Neural progenitor cell (in vitro differentiated cells): ENCODE measurements at regions not wholly inside any gene's neighbourhood (a gene's known extent, or its start where the extent isn't known, plus 50 kb on each side); places are given as distances from the start of the nearest gene placed in this dataset.

ENCODE experiments used
- EZH2 ChIP-seq: fragments of 200-600 bp; sonication (generic); IDR thresholded peaks from 2 replicates; pipeline ENCODE4 v1.6.1; 2017; ENCODE audit warnings: antibody characterized with exemption, mild to moderate bottlenecking, moderate library complexity
- EZH2phosphoT487 ChIP-seq: fragments of 200-600 bp; sonication (generic); IDR thresholded peaks from 2 replicates; pipeline ENCODE4 v1.6.1; 2017; ENCODE audit warnings: antibody characterized with exemption

DNA sequence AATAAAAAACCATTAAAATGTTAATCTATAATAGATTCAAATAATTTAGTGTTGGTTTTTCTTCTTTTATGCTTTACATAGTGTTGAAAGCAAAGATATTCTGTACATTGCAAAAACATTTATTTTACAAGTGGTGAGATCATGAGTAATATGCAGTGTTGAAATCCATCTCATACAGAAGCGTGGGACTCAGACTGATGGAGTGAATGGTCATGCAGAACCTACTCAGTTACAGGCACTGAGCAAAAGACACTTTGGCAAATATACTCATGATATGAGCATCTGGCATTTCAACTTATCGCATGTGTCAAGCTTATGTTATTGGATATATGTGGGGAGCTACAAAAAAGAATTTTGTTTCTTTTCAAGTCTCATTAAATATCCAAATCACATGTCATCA lies 620.2 kb upstream of the NETO1 start:
- TF ChIP-seq EZH2phosphoT487: no peak
- TF ChIP-seq EZH2: no peak
